Hepatocyte (in vitro differentiated cells): ENCODE measurements at regions not wholly inside any gene's neighbourhood (a gene's known extent, or its start where the extent isn't known, plus 50 kb on each side); places are given as distances from the start of the nearest gene placed in this dataset.
A peak's percentile ranks its signal among the peaks of the same experiment; 100 is the strongest.

Source experiments
- DNase-seq: peaks from one replicate; pipeline ENCODE4 v3.0.0-alpha.2; 2016; ENCODE audit warnings: low spot score
- H2AFZ ChIP-seq: fragments of 200-600 bp; sonication (generic); 2 replicates; pipeline ENCODE4 v1.6.0; 2016; ENCODE audit warnings: antibody characterized with exemption, mild to moderate bottlenecking
- H3K27ac ChIP-seq: fragments of 200-600 bp; sonication (generic); 2 replicates; pipeline ENCODE4 v1.5.1; 2016; ENCODE audit warnings: mild to moderate bottlenecking
- H3K27me3 ChIP-seq: fragments of 200-600 bp; sonication (generic); 2 replicates; pipeline ENCODE4 v1.6.1; 2016
- H3K36me3 ChIP-seq: fragments of 200-600 bp; sonication (generic); replicated peaks from 2 replicates; pipeline ENCODE4 v1.5.1; 2016; ENCODE audit warnings: low read depth; ENCODE audit not compliant: insufficient read depth
- H3K4me1 ChIP-seq: fragments of 200-600 bp; sonication (generic); 2 replicates; pipeline ENCODE4 v1.5.1; 2016; ENCODE audit warnings: mild to moderate bottlenecking, moderate library complexity; ENCODE audit not compliant: insufficient read depth
- H3K4me2 ChIP-seq: fragments of 200-600 bp; sonication (generic); 2 replicates; pipeline ENCODE4 v1.6.0; 2016
- H3K4me3 ChIP-seq: fragments of 200-600 bp; sonication (generic); 2 replicates; pipeline ENCODE4 v1.5.1; 2016; ENCODE audit warnings: mild to moderate bottlenecking
- H3K79me2 ChIP-seq: fragments of 200-600 bp; sonication (generic); 2 replicates; pipeline ENCODE4 v1.6.0; 2017; ENCODE audit warnings: mild to moderate bottlenecking
- H3K9me2 ChIP-seq: fragments of 200-600 bp; sonication (generic); replicated peaks from 2 replicates; pipeline ENCODE4 v1.6.0; 2017; ENCODE audit warnings: mild to moderate bottlenecking; ENCODE audit not compliant: insufficient read depth
- H3K9me3 ChIP-seq: fragments of 200-600 bp; sonication (generic); 2 replicates; pipeline ENCODE4 v1.5.1; 2016; ENCODE audit warnings: low read depth, mild to moderate bottlenecking
- H4K20me1 ChIP-seq: fragments of 200-600 bp; sonication (generic); 2 replicates; pipeline ENCODE4 v1.6.0; 2016; ENCODE audit warnings: mild to moderate bottlenecking; ENCODE audit not compliant: insufficient read depth, poor library complexity, severe bottlenecking
- EZH2 ChIP-seq: fragments of 200-600 bp; sonication (generic); IDR thresholded peaks from 2 replicates; pipeline ENCODE4 v1.6.1; 2016; ENCODE audit warnings: antibody characterized with exemption, mild to moderate bottlenecking, borderline replicate concordance
- EZH2phosphoT487 ChIP-seq: fragments of 200-600 bp; sonication (generic); IDR thresholded peaks from one replicate; pipeline ENCODE4 v1.6.1; 2018; ENCODE audit warnings: antibody characterized with exemption, mild to moderate bottlenecking, low read depth, moderate library complexity; ENCODE audit not compliant: unreplicated experiment, severe bottlenecking
- WGBS: methylation state at CpG from one replicate; pipeline ENCODE4 v1.1.6; 2016; ENCODE audit warnings: low lambda C conversion rate; ENCODE audit errors: missing lambda C conversion rate; 5-methylcytosine and 5-hydroxymethylcytosine counted together
- TF ChIP-seq, protein P1 (sequence below): fragments of 200-600 bp; sonication (generic); IDR thresholded peaks from 2 replicates; pipeline ENCODE4 v1.5.1; 2016; ENCODE audit warnings: antibody characterized with exemption, mild to moderate bottlenecking; ENCODE audit not compliant: poor library complexity

DNA sequence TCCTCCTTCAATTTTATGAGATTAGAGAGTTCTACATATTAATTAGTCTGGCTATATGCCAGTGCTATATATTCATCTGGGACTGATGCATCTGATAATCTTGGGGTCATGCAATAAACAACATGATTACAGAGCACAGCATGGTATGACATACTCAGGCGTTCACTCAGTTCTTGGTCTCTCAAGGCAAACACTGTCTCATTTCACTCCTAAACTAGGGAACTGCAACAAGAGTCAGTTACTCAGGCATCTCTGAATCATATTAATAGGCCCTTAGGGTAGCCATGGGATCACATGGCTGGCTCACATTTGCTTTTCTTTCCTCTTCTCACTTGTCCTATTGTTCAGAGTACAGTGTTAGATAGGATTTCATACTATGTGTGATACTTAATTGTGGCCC is 91.8 kb upstream of the TMEM260 start:
- Histone ChIP-seq H2AFZ (no peak overlapping the region), H3K4me2 (no peak overlapping the region), H3K36me3 (no peaks in the 10 kb centered on the region), H3K4me1 (no peaks in the 10 kb centered on the region), H3K9me3 (no peaks in the 10 kb centered on the region), H3K27ac (no peak overlapping the region), H3K79me2 (no peaks in the 10 kb centered on the region), H3K27me3 (no peaks in the 10 kb centered on the region), H3K4me3 (no peak overlapping the region), H4K20me1 (no peaks in the 10 kb centered on the region), H3K9me2 (no peaks in the 10 kb centered on the region)
- DNase-seq = no peak
- TF ChIP-seq EZH2phosphoT487 (no peak), EZH2 (no peak)
- TF ChIP-seq, protein P1, sequence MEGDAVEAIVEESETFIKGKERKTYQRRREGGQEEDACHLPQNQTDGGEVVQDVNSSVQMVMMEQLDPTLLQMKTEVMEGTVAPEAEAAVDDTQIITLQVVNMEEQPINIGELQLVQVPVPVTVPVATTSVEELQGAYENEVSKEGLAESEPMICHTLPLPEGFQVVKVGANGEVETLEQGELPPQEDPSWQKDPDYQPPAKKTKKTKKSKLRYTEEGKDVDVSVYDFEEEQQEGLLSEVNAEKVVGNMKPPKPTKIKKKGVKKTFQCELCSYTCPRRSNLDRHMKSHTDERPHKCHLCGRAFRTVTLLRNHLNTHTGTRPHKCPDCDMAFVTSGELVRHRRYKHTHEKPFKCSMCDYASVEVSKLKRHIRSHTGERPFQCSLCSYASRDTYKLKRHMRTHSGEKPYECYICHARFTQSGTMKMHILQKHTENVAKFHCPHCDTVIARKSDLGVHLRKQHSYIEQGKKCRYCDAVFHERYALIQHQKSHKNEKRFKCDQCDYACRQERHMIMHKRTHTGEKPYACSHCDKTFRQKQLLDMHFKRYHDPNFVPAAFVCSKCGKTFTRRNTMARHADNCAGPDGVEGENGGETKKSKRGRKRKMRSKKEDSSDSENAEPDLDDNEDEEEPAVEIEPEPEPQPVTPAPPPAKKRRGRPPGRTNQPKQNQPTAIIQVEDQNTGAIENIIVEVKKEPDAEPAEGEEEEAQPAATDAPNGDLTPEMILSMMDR = no peak
- WGBS = 55% methylated on average over 1 of the region's 1 CpG

DNA sequence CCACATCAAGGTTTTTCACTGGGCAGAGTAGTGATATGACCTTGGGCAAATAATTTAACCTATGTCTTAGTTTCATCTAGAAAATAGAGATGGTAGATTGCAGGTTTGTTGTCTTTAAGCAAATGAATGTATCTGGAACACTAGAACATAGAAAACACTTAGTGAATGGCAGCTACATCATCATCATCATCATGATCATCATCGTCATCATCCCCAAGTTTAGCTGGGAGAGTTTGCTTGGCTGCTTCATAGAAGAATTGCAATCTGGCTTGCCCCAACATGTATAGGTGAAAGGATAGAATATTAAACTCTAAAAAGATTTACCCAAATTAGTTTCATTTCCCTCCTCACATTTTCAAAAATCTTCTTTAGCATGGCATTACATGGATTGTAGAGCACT is 91.3 kb upstream of the TMEM260 start:
- 89% methylated on average over 1 of the region's 1 CpG for WGBS
- no peak overlapping the region for H3K4me3 ChIP-seq

DNA sequence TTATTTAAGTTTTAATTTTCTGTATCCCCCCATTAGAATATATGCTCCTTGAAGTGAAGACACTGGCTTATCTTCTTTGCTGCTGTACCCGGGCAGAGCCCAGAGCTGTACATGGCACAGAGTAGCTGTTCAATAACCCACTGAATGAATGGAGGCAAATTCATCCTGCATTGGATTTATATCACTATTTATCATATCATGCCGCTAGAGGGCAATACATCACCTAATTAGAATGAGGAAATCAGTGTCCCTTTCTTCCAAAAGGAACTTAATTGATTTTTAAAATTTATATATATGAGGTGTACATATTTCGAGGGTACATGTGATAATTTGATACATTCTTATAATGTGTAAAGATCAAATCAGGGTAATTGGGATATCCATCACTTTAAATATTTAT is 89.2 kb upstream of the TMEM260 start:
- no peaks in the 10 kb centered on the region for H3K36me3 ChIP-seq
- no peaks in the 10 kb centered on the region for H3K79me2 ChIP-seq
- no peaks in the 10 kb centered on the region for H3K9me2 ChIP-seq
- no peak overlapping the region for H3K27ac ChIP-seq
- H3K27me3 ChIP-seq = peaks cover 3% of the 10 kb centered on the region
- no peak overlapping the region for H3K4me3 ChIP-seq
- TF ChIP-seq, protein P1 = peak; percentile 61
- no peak for TF ChIP-seq EZH2phosphoT487
- H3K4me1 ChIP-seq = no peaks in the 10 kb centered on the region
- no peaks in the 10 kb centered on the region for H3K9me3 ChIP-seq
- H4K20me1 ChIP-seq = no peaks in the 10 kb centered on the region
- WGBS = 15% methylated on average over 3 of the region's 3 CpGs
- H3K4me2 ChIP-seq = no peak overlapping the region
- H2AFZ ChIP-seq = no peak overlapping the region
- peak; percentile 66 for DNase-seq

More for the DNA sequence above, 91.3 kb upstream of the TMEM260 start:
- no peaks in the 10 kb centered on the region for H3K9me2 ChIP-seq
- H3K27ac ChIP-seq = no peak overlapping the region
- no peaks in the 10 kb centered on the region for H3K4me1 ChIP-seq
- H3K9me3 ChIP-seq = no peaks in the 10 kb centered on the region
- DNase-seq = no peak
- no peaks in the 10 kb centered on the region for H3K79me2 ChIP-seq
- H3K36me3 ChIP-seq = no peaks in the 10 kb centered on the region
- TF ChIP-seq, protein P1 = no peak
- TF ChIP-seq EZH2 (no peak), EZH2phosphoT487 (no peak)
- H3K4me2 ChIP-seq = no peak overlapping the region
- H3K27me3 ChIP-seq = no peaks in the 10 kb centered on the region
- no peak overlapping the region for H2AFZ ChIP-seq
- no peaks in the 10 kb centered on the region for H4K20me1 ChIP-seq
